ENCODE measurements at regions not wholly inside any gene's neighbourhood (a gene's known extent, or its start where the extent isn't known, plus 50 kb on each side); places are given as distances from the start of the nearest gene placed in this dataset.

DNA sequence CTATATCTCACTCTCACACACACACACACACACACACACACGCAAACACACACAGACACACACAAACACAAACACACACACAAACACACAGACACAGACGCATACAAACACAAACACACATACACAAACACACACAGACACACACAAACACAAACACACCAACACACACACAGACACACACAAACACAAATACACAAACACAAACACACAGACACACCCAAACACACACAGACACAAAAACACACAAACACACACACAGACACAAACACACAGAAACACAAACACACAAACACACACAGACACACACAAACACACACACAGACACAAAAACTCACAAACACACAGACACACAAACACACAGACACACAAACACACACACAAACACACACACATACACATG is 329.0 kb downstream of the ZNF536 start:
- H3K27ac ChIP-seq = no peak overlapping the region
- TF ChIP-seq, protein P1, sequence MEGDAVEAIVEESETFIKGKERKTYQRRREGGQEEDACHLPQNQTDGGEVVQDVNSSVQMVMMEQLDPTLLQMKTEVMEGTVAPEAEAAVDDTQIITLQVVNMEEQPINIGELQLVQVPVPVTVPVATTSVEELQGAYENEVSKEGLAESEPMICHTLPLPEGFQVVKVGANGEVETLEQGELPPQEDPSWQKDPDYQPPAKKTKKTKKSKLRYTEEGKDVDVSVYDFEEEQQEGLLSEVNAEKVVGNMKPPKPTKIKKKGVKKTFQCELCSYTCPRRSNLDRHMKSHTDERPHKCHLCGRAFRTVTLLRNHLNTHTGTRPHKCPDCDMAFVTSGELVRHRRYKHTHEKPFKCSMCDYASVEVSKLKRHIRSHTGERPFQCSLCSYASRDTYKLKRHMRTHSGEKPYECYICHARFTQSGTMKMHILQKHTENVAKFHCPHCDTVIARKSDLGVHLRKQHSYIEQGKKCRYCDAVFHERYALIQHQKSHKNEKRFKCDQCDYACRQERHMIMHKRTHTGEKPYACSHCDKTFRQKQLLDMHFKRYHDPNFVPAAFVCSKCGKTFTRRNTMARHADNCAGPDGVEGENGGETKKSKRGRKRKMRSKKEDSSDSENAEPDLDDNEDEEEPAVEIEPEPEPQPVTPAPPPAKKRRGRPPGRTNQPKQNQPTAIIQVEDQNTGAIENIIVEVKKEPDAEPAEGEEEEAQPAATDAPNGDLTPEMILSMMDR (conservative IDR thresholded peaks at IDR 0.05) = no peak

DNA sequence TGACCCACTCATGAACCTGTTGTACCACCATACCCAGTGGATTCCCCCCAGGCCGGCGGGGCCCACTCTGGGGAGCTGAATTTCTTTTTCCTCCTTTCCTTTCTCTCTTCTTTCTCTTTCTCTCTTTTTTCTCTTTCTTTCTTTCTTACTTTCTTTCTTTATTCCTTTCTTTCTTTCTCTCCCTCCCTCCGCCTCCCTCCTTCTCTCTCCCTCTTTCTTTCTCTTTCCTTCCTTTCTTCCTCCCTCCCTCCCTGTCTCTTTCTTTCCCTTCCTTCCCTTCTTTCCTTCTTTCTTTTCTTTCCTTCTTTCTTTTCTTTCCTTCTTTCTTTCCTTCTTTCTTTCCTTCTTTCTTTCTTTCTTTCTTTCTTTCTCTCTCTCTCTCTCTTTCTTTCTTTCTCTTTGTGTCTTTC is 327.7 kb downstream of the ZNF536 start:
- H3K27ac ChIP-seq = no peak overlapping the region
- TF ChIP-seq, protein P1 (conservative IDR thresholded peaks at IDR 0.05) = no peak

DNA sequence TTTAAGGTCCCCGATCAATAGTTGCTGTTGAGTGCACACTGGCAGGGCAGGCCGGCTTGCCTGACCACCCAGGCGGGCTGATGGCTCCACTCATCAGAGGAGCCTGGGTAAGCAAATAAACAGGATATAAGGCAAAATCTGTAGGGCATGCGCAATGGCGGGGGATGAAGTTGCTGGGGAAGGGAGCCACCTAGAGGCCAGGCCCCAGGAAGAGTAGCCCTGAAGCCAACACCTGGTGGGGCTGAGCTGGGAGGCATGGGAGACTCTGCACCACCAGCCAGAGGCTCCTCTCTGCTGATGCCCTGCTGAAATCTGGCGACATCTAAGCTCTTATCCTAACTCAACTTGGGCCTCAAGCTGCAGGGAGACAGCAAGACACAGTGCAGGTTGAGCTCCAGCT is 324.3 kb downstream of the ZNF536 start:
- no peak overlapping the region for H3K27ac ChIP-seq
- TF ChIP-seq, protein P1 (conservative IDR thresholded peaks at IDR 0.05) = no peak; the same call in 1 of the 2 replicates

DNA sequence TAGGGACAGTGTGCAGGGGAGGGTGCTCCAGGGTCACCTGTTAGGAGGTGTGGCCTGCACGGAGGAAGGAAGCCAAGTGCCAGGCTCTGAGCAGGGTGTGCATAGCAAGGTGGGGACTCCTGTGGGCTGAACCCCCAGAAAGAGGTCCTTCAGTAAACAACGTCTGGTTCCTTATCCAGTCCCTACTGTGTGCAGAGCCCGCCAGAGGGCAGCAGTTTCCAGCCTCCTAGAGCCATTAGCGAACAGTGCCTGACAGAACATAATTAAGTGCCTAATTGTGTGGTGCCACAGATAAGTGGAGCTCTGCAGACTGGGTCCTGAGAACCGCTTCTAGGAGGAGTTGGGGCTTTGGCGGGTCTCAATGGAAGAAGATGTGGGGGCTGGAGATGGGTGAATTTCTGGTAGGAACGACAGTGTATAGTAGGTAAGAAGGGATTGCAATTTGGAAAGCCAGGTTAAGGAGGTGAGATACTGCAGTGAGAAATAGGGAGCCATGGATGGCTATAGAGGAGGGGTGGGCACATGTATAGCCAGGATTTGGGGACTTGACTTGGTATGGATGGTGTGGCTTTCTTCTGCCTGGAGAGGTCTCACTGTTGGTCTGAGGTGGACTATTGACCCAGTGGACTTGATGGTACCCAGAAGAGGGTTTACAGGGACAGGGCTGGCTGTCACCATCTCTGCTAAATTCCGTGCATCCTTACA is 323.1 kb downstream of the ZNF536 start:
- TF ChIP-seq, protein P1 (conservative IDR thresholded peaks at IDR 0.05) = peak; percentile 71
- H3K27ac ChIP-seq = no peak overlapping the region

- no peak overlapping the region for H3K27ac ChIP-seq
- TF ChIP-seq, protein P1 (conservative IDR thresholded peaks at IDR 0.05) = no peak
Observed at GRCh38 chr19:30694156-30694755, 322.1 kb downstream of the ZNF536 start.

- TF ChIP-seq, protein P1 (conservative IDR thresholded peaks at IDR 0.05) = no peak
- no peak overlapping the region for H3K27ac ChIP-seq
Observed at GRCh38 chr19:30692879-30693503, 320.8 kb downstream of the ZNF536 start.

- H3K27ac ChIP-seq = no peak overlapping the region
- TF ChIP-seq, protein P1 (conservative IDR thresholded peaks at IDR 0.05) = no peak
Observed at GRCh38 chr19:30692181-30692811, 320.1 kb downstream of the ZNF536 start.

Measured in VCaP (cell line).